Esophagus (tissue), 2 donors: ENCODE measurements at regions not wholly inside any gene's neighbourhood (a gene's known extent, or its start where the extent isn't known, plus 50 kb on each side); places are given as distances from the start of the nearest gene placed in this dataset.
A peak's percentile ranks its signal among the peaks of the same experiment; 100 is the strongest.

Source experiments
- H3K27ac ChIP-seq, 2 donors: one replicate each; pipeline ENCODE4 v1.5.1; 2013; ENCODE audit warnings: low read depth in 2 of 2, mild to moderate bottlenecking in 2 of 2, inconsistent platforms in 1 of 2, low read length in 1 of 2, moderate library complexity in 1 of 2
- H3K27me3 ChIP-seq, 2 donors: one replicate each; pipeline ENCODE4 v1.6.1; 2013; ENCODE audit warnings: low read length in 2 of 2, control low read depth in 1 of 2, mild to moderate bottlenecking in 1 of 2; ENCODE audit not compliant: insufficient read depth in 2 of 2, control insufficient read depth in 1 of 2
- H3K36me3 ChIP-seq, 2 donors: one replicate each; pipeline ENCODE4 v1.6.1; 2013; ENCODE audit warnings: low read length in 1 of 2; ENCODE audit not compliant: control insufficient read depth in 2 of 2, insufficient read depth in 2 of 2
- H3K4me1 ChIP-seq, 2 donors: one replicate each; pipeline ENCODE4 v1.6.1; 2013; ENCODE audit warnings: low read length in 1 of 2; ENCODE audit not compliant: control insufficient read depth in 2 of 2, insufficient read depth in 2 of 2
- H3K4me3 ChIP-seq, 2 donors: one replicate each; pipeline ENCODE4 v1.5.1; 2013; ENCODE audit warnings: low read length in 2 of 2, mild to moderate bottlenecking in 2 of 2, low read depth in 1 of 2, moderate library complexity in 1 of 2
- H3K9me3 ChIP-seq, 2 donors: one replicate each; pipeline ENCODE4 v1.6.1; 2013; ENCODE audit warnings: mild to moderate bottlenecking in 2 of 2, low read depth in 1 of 2, low read length in 1 of 2, moderate library complexity in 1 of 2; ENCODE audit not compliant: control insufficient read depth in 2 of 2, insufficient read depth in 1 of 2
- WGBS, 2 donors: extraction: QIAGEN DNeasy Blood & Tissue Kit; methylation state at CpG; one replicate each; pipeline ENCODE4 v1.1.7; 2013; 5-methylcytosine and 5-hydroxymethylcytosine counted together
- donor health status: healthy with polysubstance abuse.
- donor health status: Bipolar disorder and iron deficiency.

GRCh38 chr1:244316407-244316806 is 135.3 kb downstream of the ADSS2 start:
- WGBS, 2 donors: 89 to 93% methylated on average over 6 of the region's 6 CpGs
- Histone ChIP-seq H3K27me3 (no peaks in the 10 kb centered on the region), H3K36me3 (no peaks in the 10 kb centered on the region), H3K9me3 (no peaks in the 10 kb centered on the region), H3K4me1 (peaks cover 0 to 6% of the 10 kb centered on the region in 2 donors), H3K4me3 (no peak overlapping the region), H3K27ac (no peak overlapping the region)

- Histone ChIP-seq H3K36me3 (no peaks in the 10 kb centered on the region), H3K4me1 (peaks cover 0 to 2% of the 10 kb centered on the region in 2 donors), H3K27me3 (no peaks in the 10 kb centered on the region), H3K27ac (no peak overlapping the region), H3K9me3 (no peaks in the 10 kb centered on the region), H3K4me3 (no peak overlapping the region)
- WGBS, 2 donors: 70 to 75% methylated on average over 8 of the region's 8 CpGs
Measured at GRCh38 chr1:244316986-244317655, 134.6 kb downstream of the ADSS2 start.

- Histone ChIP-seq H3K27ac (no peak overlapping the region), H3K4me3 (no peak overlapping the region), H3K4me1 (peaks cover 0 to 2% of the 10 kb centered on the region in 2 donors), H3K9me3 (no peaks in the 10 kb centered on the region), H3K36me3 (no peaks in the 10 kb centered on the region), H3K27me3 (no peaks in the 10 kb centered on the region)
- WGBS, 2 donors: 98 to 99% methylated on average over 4 of the region's 4 CpGs
Measured at GRCh38 chr1:244318078-244318477, 133.6 kb downstream of the ADSS2 start.

- 84 to 93% methylated on average over 5 of the region's 5 CpGs for WGBS, 2 donors
- Histone ChIP-seq H3K36me3 (no peaks in the 10 kb centered on the region), H3K9me3 (no peaks in the 10 kb centered on the region), H3K4me3 (no peak overlapping the region), H3K4me1 (peaks cover 0 to 2% of the 10 kb centered on the region in 2 donors), H3K27ac (no peak overlapping the region), H3K27me3 (no peaks in the 10 kb centered on the region)
Measured at GRCh38 chr1:244318512-244318911, 133.2 kb downstream of the ADSS2 start.

GRCh38 chr1:244319283-244320132 is 132.2 kb downstream of the ADSS2 start:
- Histone ChIP-seq H3K4me3 (no peak overlapping the region), H3K9me3 (no peaks in the 10 kb centered on the region), H3K4me1 (peaks cover 0 to 4% of the 10 kb centered on the region in 2 donors), H3K36me3 (no peaks in the 10 kb centered on the region), H3K27ac (no peak overlapping the region), H3K27me3 (no peaks in the 10 kb centered on the region)
- 68 to 69% methylated on average over 9 of the region's 9 CpGs for WGBS, 2 donors

GRCh38 chr1:244322181-244322580 is 129.5 kb downstream of the ADSS2 start:
- no peaks in the 10 kb centered on the region for H3K9me3 ChIP-seq
- H3K27ac ChIP-seq: peak overlapping the region; percentile 80 to 94
- no peaks in the 10 kb centered on the region for H3K27me3 ChIP-seq
- H3K4me1 ChIP-seq: peaks cover 0 to 12% of the 10 kb centered on the region in 2 donors
- H3K4me3 ChIP-seq: no peak overlapping the region
- H3K36me3 ChIP-seq: no peaks in the 10 kb centered on the region
- 56 to 59% methylated on average over 1 of the region's 1 CpG for WGBS, 2 donors

GRCh38 chr1:244322791-244323521 is 128.8 kb downstream of the ADSS2 start:
- Histone ChIP-seq H3K9me3 (no peaks in the 10 kb centered on the region), H3K27me3 (no peaks in the 10 kb centered on the region), H3K4me1 (peaks cover 0 to 12% of the 10 kb centered on the region in 2 donors), H3K4me3 (no peak overlapping the region), H3K27ac (peak overlapping the region; percentile 80 to 94), H3K36me3 (no peaks in the 10 kb centered on the region)
- 13 to 16% methylated on average over 6 of the region's 6 CpGs for WGBS, 2 donors

GRCh38 chr1:244324176-244324883 is 127.4 kb downstream of the ADSS2 start:
- H3K36me3 ChIP-seq: no peaks in the 10 kb centered on the region
- H3K4me3 ChIP-seq: no peak overlapping the region
- H3K9me3 ChIP-seq: no peaks in the 10 kb centered on the region
- WGBS, 2 donors: 89 to 93% methylated on average over 8 of the region's 8 CpGs
- no peaks in the 10 kb centered on the region for H3K27me3 ChIP-seq
- peak overlapping the region; percentile 35 to 68 for H3K27ac ChIP-seq
- H3K4me1 ChIP-seq: peaks cover 0 to 10% of the 10 kb centered on the region in 2 donors
